ENCODE measurements at regions not wholly inside any gene's neighbourhood (a gene's known extent, or its start where the extent isn't known, plus 50 kb on each side); places are given as distances from the start of the nearest gene placed in this dataset.

- no peak overlapping the region for H3K27ac ChIP-seq (ENCODE audit: low read length)
- TF ChIP-seq EZH2phosphoT487 (IDR thresholded peaks at IDR 0.05; ENCODE audit: low read length) (no peak), EZH2 (optimal IDR thresholded peaks at IDR 0.05; ENCODE audit: low read depth, low read length) (no peak), CTCF (IDR thresholded peaks at IDR 0.05; ENCODE audit: low read length) (no peak)
- H3K9me3 ChIP-seq (replicated peaks; ENCODE audit: insufficient read depth, low read length) = no peaks in the 10 kb centered on the region
- H3K4me1 ChIP-seq (ENCODE audit: low read length) = no peaks in the 10 kb centered on the region
- H3F3A ChIP-seq (ENCODE audit: insufficient read depth, low read length) = no peaks in the 10 kb centered on the region
- H2AFZ ChIP-seq (ENCODE audit: low read length) = no peak overlapping the region
- no peak overlapping the region for H3K4me2 ChIP-seq (ENCODE audit: low read depth, low read length)
- H3K4me3 ChIP-seq (ENCODE audit: low read length) = no peak overlapping the region
- H3K79me2 ChIP-seq (ENCODE audit: low read length) = no peaks in the 10 kb centered on the region
- DNase-seq = no peak
- H3K27me3 ChIP-seq (replicated peaks; ENCODE audit: insufficient read depth, low read length) = no peaks in the 10 kb centered on the region
- no peak overlapping the region for H3K9ac ChIP-seq (ENCODE audit: low read length)
- H4K20me1 ChIP-seq (ENCODE audit: insufficient read depth, low read length) = no peaks in the 10 kb centered on the region
- no peaks in the 10 kb centered on the region for H3K36me3 ChIP-seq (replicated peaks; ENCODE audit: insufficient read depth, low read length)
- H3K9me2 ChIP-seq (replicated peaks; ENCODE audit: insufficient read depth, low read length) = no peaks in the 10 kb centered on the region
These were observed 578.6 kb upstream of the RAB6C start for GRCh38 chr2:129400826-129401225.

- no peaks in the 10 kb centered on the region for H3K9me3 ChIP-seq (replicated peaks; ENCODE audit: insufficient read depth, low read length)
- no peak overlapping the region for H3K4me3 ChIP-seq (ENCODE audit: low read length)
- DNase-seq = no peak
- H3K9me2 ChIP-seq (replicated peaks; ENCODE audit: insufficient read depth, low read length) = no peaks in the 10 kb centered on the region
- H3K4me2 ChIP-seq (ENCODE audit: low read depth, low read length) = no peak overlapping the region
- no peak overlapping the region for H3K9ac ChIP-seq (ENCODE audit: low read length)
- no peaks in the 10 kb centered on the region for H3K36me3 ChIP-seq (replicated peaks; ENCODE audit: insufficient read depth, low read length)
- no peaks in the 10 kb centered on the region for H3K27me3 ChIP-seq (replicated peaks; ENCODE audit: insufficient read depth, low read length)
- H3K4me1 ChIP-seq (ENCODE audit: low read length) = no peaks in the 10 kb centered on the region
- no peak overlapping the region for H2AFZ ChIP-seq (ENCODE audit: low read length)
- TF ChIP-seq CTCF (IDR thresholded peaks at IDR 0.05; ENCODE audit: low read length) = no peak
- no peak for TF ChIP-seq EZH2 (optimal IDR thresholded peaks at IDR 0.05; ENCODE audit: low read depth, low read length)
- no peak for TF ChIP-seq EZH2phosphoT487 (IDR thresholded peaks at IDR 0.05; ENCODE audit: low read length)
- no peak overlapping the region for H3K27ac ChIP-seq (ENCODE audit: low read length)
- H3F3A ChIP-seq (ENCODE audit: insufficient read depth, low read length) = no peaks in the 10 kb centered on the region
- H3K79me2 ChIP-seq (ENCODE audit: low read length) = no peaks in the 10 kb centered on the region
- no peaks in the 10 kb centered on the region for H4K20me1 ChIP-seq (ENCODE audit: insufficient read depth, low read length)
These were observed 577.4 kb upstream of the RAB6C start for GRCh38 chr2:129402076-129402475.

- DNase-seq = no peak
- no peak overlapping the region for H3K4me2 ChIP-seq (ENCODE audit: low read depth, low read length)
- TF ChIP-seq EZH2 (optimal IDR thresholded peaks at IDR 0.05; ENCODE audit: low read depth, low read length) (no peak), CTCF (IDR thresholded peaks at IDR 0.05; ENCODE audit: low read length) (no peak)
- H3K79me2 ChIP-seq (ENCODE audit: low read length) = no peaks in the 10 kb centered on the region
- H3F3A ChIP-seq (ENCODE audit: insufficient read depth, low read length) = no peaks in the 10 kb centered on the region
- H3K9ac ChIP-seq (ENCODE audit: low read length) = no peak overlapping the region
- no peaks in the 10 kb centered on the region for H3K9me2 ChIP-seq (replicated peaks; ENCODE audit: insufficient read depth, low read length)
- H3K36me3 ChIP-seq (replicated peaks; ENCODE audit: insufficient read depth, low read length) = no peaks in the 10 kb centered on the region
- H3K27ac ChIP-seq (ENCODE audit: low read length) = no peak overlapping the region
- no peaks in the 10 kb centered on the region for H3K4me1 ChIP-seq (ENCODE audit: low read length)
- H2AFZ ChIP-seq (ENCODE audit: low read length) = no peak overlapping the region
- H3K27me3 ChIP-seq (replicated peaks; ENCODE audit: insufficient read depth, low read length) = no peaks in the 10 kb centered on the region
- H4K20me1 ChIP-seq (ENCODE audit: insufficient read depth, low read length) = no peaks in the 10 kb centered on the region
- no peaks in the 10 kb centered on the region for H3K9me3 ChIP-seq (replicated peaks; ENCODE audit: insufficient read depth, low read length)
- no peak overlapping the region for H3K4me3 ChIP-seq (ENCODE audit: low read length)
These were observed 575.3 kb upstream of the RAB6C start for GRCh38 chr2:129404000-129404685.
